GM18951 (cell line): ENCODE measurements at regions not wholly inside any gene's neighbourhood (a gene's known extent, or its start where the extent isn't known, plus 50 kb on each side); places are given as distances from the start of the nearest gene placed in this dataset.

Source experiments
- POLR2A ChIP-seq: IDR thresholded peaks from 4 replicates; pipeline ENCODE4 v1.6.1; 2011; ENCODE audit warnings: mild to moderate bottlenecking; ENCODE audit not compliant: insufficient read length, insufficient read depth; ENCODE audit errors: extremely low read depth
- in situ Hi-C: fragments of 300-500 bp; cut with MboI; formaldehyde crosslinking; loops from one replicate; pipeline ENCODE4 v1.12.0; 2022; ENCODE audit warnings: low sequenced_read_pairs, mixed read lengths, inconsistent platforms; ENCODE audit not compliant: unreplicated experiment

DNA sequence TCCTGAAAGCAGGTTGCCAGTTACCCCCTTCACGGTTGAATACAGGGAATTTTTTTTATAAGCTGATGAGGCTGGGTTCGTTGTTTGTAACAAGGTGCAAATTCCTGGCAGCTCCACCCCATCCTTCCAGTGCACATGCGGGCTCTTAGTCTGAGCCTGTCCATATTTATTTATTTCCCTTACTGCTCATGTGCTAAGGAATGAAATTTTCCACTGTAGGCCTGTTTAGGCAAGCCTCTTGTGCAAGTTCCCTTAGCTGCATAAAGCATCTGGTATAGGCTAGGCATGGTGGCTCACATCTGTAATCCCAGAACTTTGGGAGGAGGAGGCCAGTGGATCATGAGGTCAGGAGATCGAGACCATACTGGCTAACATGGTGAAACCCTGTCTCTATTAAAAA, 560.9 kb upstream of the PCDH9 start:
- TF ChIP-seq POLR2A, result no peak
- in situ Hi-C loops, result no loop called here

- no peak for TF ChIP-seq POLR2A
- in situ Hi-C loops, result no loop called here
These were observed 546.0 kb upstream of the PCDH9 start for GRCh38 chr13:67776151-67776550.

GRCh38 chr13:67775359-67775758, 545.2 kb upstream of the PCDH9 start:
- in situ Hi-C loops, result no loop called here
- no peak for TF ChIP-seq POLR2A

DNA sequence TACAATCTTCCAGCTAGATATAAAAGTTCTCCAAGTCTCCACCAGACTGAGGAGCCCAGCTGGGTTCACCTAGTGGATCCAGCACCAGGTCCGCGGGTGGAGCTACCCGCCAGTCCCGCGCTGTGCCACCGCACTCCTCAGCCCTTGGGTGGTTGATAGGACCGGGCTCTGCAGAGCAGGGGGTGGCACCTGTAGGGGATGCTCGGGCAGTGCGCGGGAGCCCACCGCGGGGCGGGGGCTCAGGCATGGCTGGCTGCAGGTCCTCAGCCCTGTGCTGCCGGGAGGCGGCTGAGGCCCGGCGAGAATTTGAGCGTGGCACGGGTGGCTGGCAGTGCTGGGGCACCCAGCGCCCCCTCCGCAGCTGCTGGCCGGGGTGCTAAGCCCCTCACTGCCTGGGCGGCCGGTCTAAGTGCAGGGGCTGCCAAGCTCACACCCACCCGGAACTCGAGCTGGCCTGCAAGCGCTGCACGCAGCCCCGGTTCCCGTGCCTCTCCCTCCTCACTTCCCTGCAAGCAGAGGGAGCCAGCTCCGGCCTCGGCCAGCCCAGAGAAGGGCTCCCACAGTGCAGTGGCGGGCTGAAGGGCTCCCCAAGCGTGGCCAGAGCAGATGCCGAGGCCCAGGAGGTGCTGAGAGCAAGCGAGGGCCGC, 542.8 kb upstream of the PCDH9 start:
- TF ChIP-seq POLR2A, result no peak

GRCh38 chr13:67771106-67771505, 541.0 kb upstream of the PCDH9 start:
- in situ Hi-C loops, result no loop called here
- TF ChIP-seq POLR2A, result no peak

More for the DNA sequence above, 542.8 kb upstream of the PCDH9 start:
- in situ Hi-C loops, result no loop called here

GRCh38 chr13:67769987-67770341, 539.8 kb upstream of the PCDH9 start:
- TF ChIP-seq POLR2A, result no peak
- in situ Hi-C loops, result no loop called here

DNA sequence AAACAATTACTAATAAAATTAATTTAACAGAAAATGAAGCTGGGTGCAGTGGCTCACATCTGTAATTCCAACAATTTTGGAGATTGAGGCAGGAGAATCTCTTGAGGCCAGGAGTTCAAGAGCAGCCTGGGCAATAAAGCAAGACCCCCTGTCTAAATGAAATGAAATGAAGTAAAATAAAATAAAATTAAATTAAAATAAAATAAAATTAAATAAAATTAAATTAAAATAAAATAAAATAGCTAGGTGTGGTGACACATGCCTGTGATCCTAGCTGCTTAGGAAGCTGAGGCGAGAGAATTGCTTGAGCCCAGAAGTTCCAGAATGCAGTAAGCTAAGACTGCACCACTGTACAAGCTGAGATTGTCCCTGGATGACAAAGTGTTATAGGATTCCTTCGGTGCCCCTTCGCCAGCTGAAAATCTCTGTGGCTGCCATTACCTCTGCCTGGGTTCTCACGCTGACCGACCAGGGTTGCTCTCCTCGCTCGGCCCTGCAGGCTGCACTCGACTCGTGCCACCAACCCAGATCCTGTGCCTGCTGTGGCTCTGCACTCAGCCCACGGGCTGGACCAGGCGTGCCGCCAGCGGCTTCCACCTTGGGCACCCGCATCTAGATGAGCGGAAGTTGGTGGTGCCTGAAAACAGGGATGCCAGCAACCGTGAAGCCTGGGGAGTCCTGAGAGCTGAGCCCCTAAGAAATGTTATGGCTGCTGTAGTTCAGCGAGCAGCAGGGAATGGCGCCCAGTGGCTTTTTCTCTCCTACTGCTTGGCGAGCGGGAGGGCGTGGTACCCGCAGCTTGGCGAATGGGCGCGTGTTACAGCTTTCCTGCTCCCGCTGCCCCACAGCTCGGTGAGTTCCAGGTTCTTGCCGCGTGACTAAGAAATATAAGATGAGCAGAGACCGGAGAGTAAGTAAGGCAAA, 539.2 kb upstream of the PCDH9 start:
- no peak for TF ChIP-seq POLR2A
- in situ Hi-C loops, result no loop called here

DNA sequence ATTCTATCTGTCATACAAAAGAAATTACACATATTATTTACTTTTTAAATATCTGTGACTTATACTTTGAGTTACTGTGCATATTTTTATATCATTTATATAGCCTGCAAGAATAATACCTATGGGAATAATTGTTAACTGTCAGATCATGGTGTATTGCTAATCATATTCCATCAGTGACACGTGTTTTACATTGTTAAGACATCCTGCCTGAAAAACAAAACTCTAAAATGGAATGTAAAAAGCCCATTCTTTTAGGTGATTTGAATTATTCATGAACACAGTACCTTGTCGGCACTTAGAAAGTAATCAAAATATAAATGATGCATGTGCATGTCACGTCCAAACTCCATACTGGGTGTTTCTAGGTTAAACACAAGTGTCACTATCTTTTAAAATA, 533.8 kb upstream of the PCDH9 start:
- no peak for TF ChIP-seq POLR2A
- in situ Hi-C loops, result no loop called here

DNA sequence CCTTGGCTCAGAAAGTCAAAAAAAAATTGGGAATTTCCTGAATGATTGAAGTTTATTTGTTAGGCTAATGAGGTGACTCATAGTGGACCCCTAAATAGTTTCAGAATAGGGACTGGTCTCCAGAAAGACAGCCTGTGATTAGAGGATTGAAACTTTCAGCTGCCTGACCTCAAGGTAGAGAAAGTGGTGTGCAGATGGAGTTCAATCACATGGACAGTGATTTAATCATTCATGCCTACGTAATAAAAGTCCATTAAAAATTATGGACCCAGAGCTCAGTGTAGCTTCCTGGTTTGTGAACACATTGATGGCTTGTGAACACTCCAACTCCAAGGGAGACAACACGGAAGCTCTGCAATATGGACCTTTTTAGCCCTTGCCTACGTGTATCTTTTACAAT, 533.2 kb upstream of the PCDH9 start:
- in situ Hi-C loops, result no loop called here
- no peak for TF ChIP-seq POLR2A

GRCh38 chr13:67758975-67759374, 528.8 kb upstream of the PCDH9 start:
- no peak for TF ChIP-seq POLR2A
- in situ Hi-C loops, result no loop called here

DNA sequence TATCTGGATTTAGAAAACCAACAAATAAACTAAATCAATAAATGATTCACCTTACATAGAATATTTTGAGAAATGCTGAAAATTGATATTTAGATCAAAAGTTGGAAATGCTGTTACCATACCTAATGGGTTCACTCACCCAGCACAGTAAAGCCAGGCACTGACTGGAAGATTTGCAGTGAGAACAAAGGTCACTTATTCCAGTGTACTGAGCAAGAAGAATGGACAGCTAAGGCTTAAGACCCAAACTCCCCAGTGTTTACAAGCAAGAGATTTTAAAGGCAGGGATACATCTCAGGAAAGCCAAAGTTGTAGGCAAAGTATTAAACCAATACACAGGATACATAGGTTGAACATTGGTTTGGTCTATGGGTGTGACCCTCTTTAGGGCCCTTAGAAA, 523.9 kb upstream of the PCDH9 start:
- in situ Hi-C loops, result no loop called here
- TF ChIP-seq POLR2A, result no peak

DNA sequence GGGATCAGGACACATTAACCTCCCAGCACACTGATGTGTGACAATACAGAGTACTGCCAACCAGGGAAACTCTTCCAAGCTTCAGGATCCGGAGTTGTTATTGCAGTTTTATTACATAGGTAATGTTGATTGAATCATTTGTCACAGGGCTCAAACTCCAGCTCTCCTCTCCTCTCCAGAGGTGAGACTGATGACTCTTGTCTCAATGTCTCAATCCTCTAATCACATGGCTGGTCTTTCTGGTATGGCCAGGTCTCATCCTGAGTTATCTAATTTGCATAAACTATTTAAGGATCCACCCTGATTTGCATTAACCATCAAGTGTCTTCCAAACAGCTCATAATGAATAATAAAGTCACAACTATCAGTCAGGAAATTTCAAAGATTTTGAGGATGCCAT, 522.6 kb upstream of the PCDH9 start:
- in situ Hi-C loops, result no loop called here
- no peak for TF ChIP-seq POLR2A

GRCh38 chr13:67742478-67742877, 512.3 kb upstream of the PCDH9 start:
- in situ Hi-C loops, result no loop called here
- no peak for TF ChIP-seq POLR2A

DNA sequence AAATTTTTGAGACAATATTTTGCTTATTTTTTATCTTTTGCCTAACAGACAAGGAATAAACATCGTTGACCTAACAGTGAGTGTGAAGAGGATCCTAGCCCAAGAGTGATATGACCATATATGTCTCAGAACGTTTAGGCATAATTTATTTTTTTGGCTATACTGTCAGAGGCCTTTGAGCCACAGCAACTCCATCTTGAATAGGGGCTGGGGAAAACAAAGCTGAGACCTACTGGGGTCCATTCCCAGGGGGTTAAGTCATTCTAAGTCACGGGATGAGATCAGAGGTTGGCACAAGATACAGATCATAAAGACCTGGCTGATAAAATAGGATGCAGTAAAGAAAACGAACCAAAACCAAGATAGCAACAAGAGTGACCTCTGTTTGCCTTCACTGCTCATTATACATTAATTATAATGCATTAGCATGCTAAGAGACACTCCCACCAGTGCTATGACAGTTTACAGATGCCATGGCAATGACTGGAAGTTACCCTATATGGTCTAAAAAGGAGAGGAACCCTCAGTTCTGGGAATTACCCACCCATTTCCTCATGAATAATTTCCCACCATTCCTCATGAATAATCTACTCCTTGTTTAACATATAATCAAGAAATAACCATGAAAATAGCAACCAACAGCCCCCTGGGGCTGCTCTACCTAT, 510.9 kb upstream of the PCDH9 start:
- no peak for TF ChIP-seq POLR2A
- in situ Hi-C loops, result no loop called here
